Panc1 (cell line): ENCODE measurements at regions not wholly inside any gene's neighbourhood (a gene's known extent, or its start where the extent isn't known, plus 50 kb on each side); places are given as distances from the start of the nearest gene placed in this dataset.
A peak's percentile ranks its signal among the peaks of the same experiment; 100 is the strongest.

Source experiments
- ATAC-seq: fragments of 200-7000 bp; cut with Tn5 transposase; 2 replicates; pipeline ENCODE4 v1.9.1; 2020; ENCODE audit warnings: mild to moderate bottlenecking, moderate library complexity
- BruUV-seq: library from RNA; stranded (reverse); fragments of 400-500 nt; replicated peaks from 2 replicates; lab custom pipeline; 2021; lab: Mats Ljungman, UMichigan
- CTCF ChIA-PET: fragments of 300-600 bp; sonication (Branson Sonifier 250); formaldehyde crosslinking; loops from one replicate; lab custom pipeline; 2022; ENCODE audit warnings: antibody characterized with exemption; lab: Charles Lee
- POLR2A ChIA-PET: fragments of 300-600 bp; sonication (Branson Sonifier 250); formaldehyde crosslinking; loops from one replicate; lab custom pipeline; 2022; ENCODE audit warnings: antibody characterized with exemption; lab: Charles Lee
- DNase-seq: peaks from one replicate; pipeline ENCODE4 v3.0.0-alpha.2; 2010; ENCODE audit warnings: low read depth, low spot score
- H3K27ac ChIP-seq: 2 replicates; pipeline ENCODE4 v1.5.1; 2011; ENCODE audit warnings: mild to moderate bottlenecking, low read length, inconsistent platforms
- H3K27me3 ChIP-seq: fragments of 200-500 bp; sonication (Bioruptor generic); 2 replicates; pipeline ENCODE4 v1.6.0; 2014; ENCODE audit warnings: low read length, inconsistent platforms; ENCODE audit not compliant: control insufficient read depth, insufficient read depth
- H3K36me3 ChIP-seq: fragments of 200-500 bp; sonication (Bioruptor generic); 2 replicates; pipeline ENCODE4 v1.5.1; 2014; ENCODE audit warnings: inconsistent platforms, mild to moderate bottlenecking, low read length, moderate library complexity; ENCODE audit not compliant: control insufficient read depth, insufficient read depth
- H3K4me1 ChIP-seq: 2 replicates; pipeline ENCODE4 v1.5.1; 2011; ENCODE audit warnings: inconsistent platforms, mild to moderate bottlenecking, low read length, moderate library complexity; ENCODE audit not compliant: control insufficient read depth, insufficient read depth
- H3K4me3 ChIP-seq, 2 experiments: 2 replicates each; pipeline ENCODE4 v1.5.1; 2011 to 2012; ENCODE audit warnings: low read depth in 2 of 2, low read length in 2 of 2, mild to moderate bottlenecking in 2 of 2, inconsistent platforms in 1 of 2, moderate library complexity in 1 of 2
- H3K9me3 ChIP-seq: fragments of 200-500 bp; sonication (Bioruptor generic); 2 replicates; pipeline ENCODE4 v1.5.1; 2014; ENCODE audit warnings: low read depth, mild to moderate bottlenecking, inconsistent platforms, low read length, moderate library complexity; ENCODE audit not compliant: control insufficient read depth, insufficient read depth
- POLR2AphosphoS5 ChIP-seq: IDR thresholded peaks from 2 replicates; pipeline ENCODE4 v1.6.1; 2012; ENCODE audit warnings: mild to moderate bottlenecking, low read depth, low read length, moderate library complexity
- SIN3A ChIP-seq: IDR thresholded peaks from 2 replicates; pipeline ENCODE4 v1.6.1; 2012; ENCODE audit warnings: low read depth, mild to moderate bottlenecking, low read length, moderate library complexity, borderline replicate concordance; ENCODE audit not compliant: insufficient read depth
- TCF7L2 ChIP-seq: IDR thresholded peaks from 2 replicates; pipeline ENCODE4 v1.6.1; 2011; ENCODE audit warnings: mild to moderate bottlenecking, low read depth, low read length, inconsistent platforms
- in situ Hi-C: cut with HindIII; loops from 2 replicates; pipeline ENCODE4 v1.10.0; 2016; ENCODE audit warnings: low sequenced_read_pairs, low pct_unique_long_range_greater_than_20kb
- intact Hi-C: fragments of 100-400 bp; cut with micrococcal nuclease; formaldehyde crosslinking; loops from one replicate; pipeline ENCODE4 v1.10.0; 2022; ENCODE audit not compliant: unreplicated experiment
- TF ChIP-seq, protein P1 (sequence below): fragments of 450-650 bp; IDR thresholded peaks from 2 replicates; pipeline ENCODE4 v1.5.1; 2017; ENCODE audit warnings: mild to moderate bottlenecking
- TF ChIP-seq, protein P2 (sequence below), 2 experiments: IDR thresholded peaks; 2 replicates each; pipeline ENCODE4 v1.6.1; 2011 to 2012; ENCODE audit warnings: low read depth in 2 of 2, control low read depth in 1 of 2, low read length in 1 of 2, mild to moderate bottlenecking in 1 of 2, moderate library complexity in 1 of 2; ENCODE audit not compliant: insufficient read depth in 1 of 2

GRCh38 chr4:123699880-123700771 is 303.5 kb downstream of the SPRY1 start:
- Histone ChIP-seq H3K4me1 (no peaks in the 10 kb centered on the region), H3K27me3 (no peaks in the 10 kb centered on the region), H3K27ac (peak overlapping the region; percentile 39; the same call in 1 of the 2 replicates), H3K36me3 (no peaks in the 10 kb centered on the region), H3K4me3 (no peak overlapping the region), H3K9me3 (no peaks in the 10 kb centered on the region)
- in situ Hi-C loops (no loop called here), intact Hi-C loops (no loop called here)
- ChIA-PET CTCF (no interaction called here), POLR2A (no interaction called here)
- TF ChIP-seq SIN3A (no peak), TCF7L2 (no peak), POLR2AphosphoS5 (no peak)
- TF ChIP-seq, protein P1, sequence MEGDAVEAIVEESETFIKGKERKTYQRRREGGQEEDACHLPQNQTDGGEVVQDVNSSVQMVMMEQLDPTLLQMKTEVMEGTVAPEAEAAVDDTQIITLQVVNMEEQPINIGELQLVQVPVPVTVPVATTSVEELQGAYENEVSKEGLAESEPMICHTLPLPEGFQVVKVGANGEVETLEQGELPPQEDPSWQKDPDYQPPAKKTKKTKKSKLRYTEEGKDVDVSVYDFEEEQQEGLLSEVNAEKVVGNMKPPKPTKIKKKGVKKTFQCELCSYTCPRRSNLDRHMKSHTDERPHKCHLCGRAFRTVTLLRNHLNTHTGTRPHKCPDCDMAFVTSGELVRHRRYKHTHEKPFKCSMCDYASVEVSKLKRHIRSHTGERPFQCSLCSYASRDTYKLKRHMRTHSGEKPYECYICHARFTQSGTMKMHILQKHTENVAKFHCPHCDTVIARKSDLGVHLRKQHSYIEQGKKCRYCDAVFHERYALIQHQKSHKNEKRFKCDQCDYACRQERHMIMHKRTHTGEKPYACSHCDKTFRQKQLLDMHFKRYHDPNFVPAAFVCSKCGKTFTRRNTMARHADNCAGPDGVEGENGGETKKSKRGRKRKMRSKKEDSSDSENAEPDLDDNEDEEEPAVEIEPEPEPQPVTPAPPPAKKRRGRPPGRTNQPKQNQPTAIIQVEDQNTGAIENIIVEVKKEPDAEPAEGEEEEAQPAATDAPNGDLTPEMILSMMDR = no peak
- TF ChIP-seq, protein P2, sequence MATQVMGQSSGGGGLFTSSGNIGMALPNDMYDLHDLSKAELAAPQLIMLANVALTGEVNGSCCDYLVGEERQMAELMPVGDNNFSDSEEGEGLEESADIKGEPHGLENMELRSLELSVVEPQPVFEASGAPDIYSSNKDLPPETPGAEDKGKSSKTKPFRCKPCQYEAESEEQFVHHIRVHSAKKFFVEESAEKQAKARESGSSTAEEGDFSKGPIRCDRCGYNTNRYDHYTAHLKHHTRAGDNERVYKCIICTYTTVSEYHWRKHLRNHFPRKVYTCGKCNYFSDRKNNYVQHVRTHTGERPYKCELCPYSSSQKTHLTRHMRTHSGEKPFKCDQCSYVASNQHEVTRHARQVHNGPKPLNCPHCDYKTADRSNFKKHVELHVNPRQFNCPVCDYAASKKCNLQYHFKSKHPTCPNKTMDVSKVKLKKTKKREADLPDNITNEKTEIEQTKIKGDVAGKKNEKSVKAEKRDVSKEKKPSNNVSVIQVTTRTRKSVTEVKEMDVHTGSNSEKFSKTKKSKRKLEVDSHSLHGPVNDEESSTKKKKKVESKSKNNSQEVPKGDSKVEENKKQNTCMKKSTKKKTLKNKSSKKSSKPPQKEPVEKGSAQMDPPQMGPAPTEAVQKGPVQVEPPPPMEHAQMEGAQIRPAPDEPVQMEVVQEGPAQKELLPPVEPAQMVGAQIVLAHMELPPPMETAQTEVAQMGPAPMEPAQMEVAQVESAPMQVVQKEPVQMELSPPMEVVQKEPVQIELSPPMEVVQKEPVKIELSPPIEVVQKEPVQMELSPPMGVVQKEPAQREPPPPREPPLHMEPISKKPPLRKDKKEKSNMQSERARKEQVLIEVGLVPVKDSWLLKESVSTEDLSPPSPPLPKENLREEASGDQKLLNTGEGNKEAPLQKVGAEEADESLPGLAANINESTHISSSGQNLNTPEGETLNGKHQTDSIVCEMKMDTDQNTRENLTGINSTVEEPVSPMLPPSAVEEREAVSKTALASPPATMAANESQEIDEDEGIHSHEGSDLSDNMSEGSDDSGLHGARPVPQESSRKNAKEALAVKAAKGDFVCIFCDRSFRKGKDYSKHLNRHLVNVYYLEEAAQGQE (IDR thresholded peaks at IDR 0.05; ENCODE audit: insufficient read depth in 1 of 2, low read depth in 2 of 2, low read length in 1 of 2) = no peak
- no TSS peak for BruUV-seq
- DNase-seq (no peak), ATAC-seq (no peak)

DNA sequence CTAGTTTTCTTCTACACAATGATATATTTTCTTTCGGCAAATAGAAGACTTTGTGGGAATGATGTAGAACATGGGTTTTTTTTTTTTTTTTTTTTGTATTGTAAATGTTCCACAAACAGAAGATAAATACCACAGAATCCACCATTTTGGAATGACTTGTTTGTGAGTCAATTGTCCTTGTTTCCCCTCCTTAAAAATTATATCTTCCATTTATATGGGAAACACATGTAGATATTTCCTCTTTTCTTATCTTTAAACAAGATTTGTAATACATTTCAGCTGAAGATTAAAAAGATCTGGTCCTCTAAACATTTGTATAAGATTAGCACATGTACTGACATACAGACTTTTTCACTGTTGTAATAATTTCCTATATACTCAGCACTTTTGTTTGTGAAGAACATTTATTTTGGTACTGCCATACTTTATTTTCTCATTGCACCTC is 304.6 kb downstream of the SPRY1 start:
- no peak overlapping the region for H3K27ac ChIP-seq
- POLR2A ChIA-PET = no interaction called here

More for the DNA sequence above, 304.6 kb downstream of the SPRY1 start:
- H3K27me3 ChIP-seq = no peaks in the 10 kb centered on the region
- H3K9me3 ChIP-seq = no peaks in the 10 kb centered on the region
- DNase-seq (no peak), ATAC-seq (no peak)
- CTCF ChIA-PET = no interaction called here
- H3K36me3 ChIP-seq = no peaks in the 10 kb centered on the region
- no TSS peak for BruUV-seq
- no peaks in the 10 kb centered on the region for H3K4me1 ChIP-seq
- H3K4me3 ChIP-seq = no peak overlapping the region
- intact Hi-C loops = no loop called here
- TF ChIP-seq, protein P1 = no peak
- TF ChIP-seq, protein P2 (IDR thresholded peaks at IDR 0.05; ENCODE audit: insufficient read depth in 1 of 2, low read depth in 2 of 2, low read length in 1 of 2) = no peak
- TF ChIP-seq POLR2AphosphoS5 (no peak), TCF7L2 (no peak), SIN3A (no peak)
- in situ Hi-C loops = no loop called here
